SK-N-SH (cell line): ENCODE measurements at regions not wholly inside any gene's neighbourhood (a gene's known extent, or its start where the extent isn't known, plus 50 kb on each side); places are given as distances from the start of the nearest gene placed in this dataset.

Source experiments
- CTCF ChIA-PET: fragments of 300-600, 350-600 bp; formaldehyde crosslinking; extraction: SDS; loops from one replicate; lab custom pipeline; 2021; lab: Yijun Ruan, JAX
- POLR2A ChIA-PET: fragments of 350-600 bp; sonication (Branson Sonifier 250); formaldehyde crosslinking; extraction: SDS; loops from one replicate; lab custom pipeline; 2020; ENCODE audit warnings: antibody characterized with exemption, inconsistent platforms; lab: Yijun Ruan, JAX
- DNase-seq: peaks from one replicate; pipeline ENCODE4 v3.0.0; 2012
- H2AFZ ChIP-seq: fragments of 200-600 bp; sonication (generic); 2 replicates; pipeline ENCODE4 v1.8.1; 2016; ENCODE audit warnings: antibody characterized with exemption, mild to moderate bottlenecking, low read depth
- H3F3A ChIP-seq: fragments of 200-600 bp; sonication (generic); replicated peaks from 2 replicates; pipeline ENCODE3; 2016; ENCODE audit warnings: antibody characterized with exemption, mild to moderate bottlenecking; ENCODE audit not compliant: insufficient read depth
- H3K27ac ChIP-seq, 2 experiments: fragments of 200-500 bp in 1 of 2; fragments of 200-600 bp in 1 of 2; sonication (Bioruptor generic) in 1 of 2; sonication (generic), shearing (Covaris generic) in 1 of 2; 2 replicates each; pipeline versions ENCODE4 v1.5.1 to v1.6.1; 2014 to 2016; ENCODE audit warnings: low read depth in 2 of 2, inconsistent platforms in 1 of 2, low read length in 1 of 2, mild to moderate bottlenecking in 1 of 2, mixed read lengths in 1 of 2
- H3K27me3 ChIP-seq: fragments of 200-600 bp; sonication (generic), shearing (Covaris generic); 2 replicates; pipeline ENCODE4 v1.6.1; 2016; ENCODE audit warnings: mixed run types; ENCODE audit not compliant: insufficient read depth
- H3K36me3 ChIP-seq, 2 experiments: fragments of 200-500 bp in 1 of 2; fragments of 200-600 bp in 1 of 2; sonication (Bioruptor generic) in 1 of 2; sonication (generic) in 1 of 2; replicated peaks in 1 of 2; 2 replicates each; pipeline versions ENCODE3 to v1.5.1; 2014 to 2016; ENCODE audit warnings: low read length in 1 of 2, mild to moderate bottlenecking in 1 of 2; ENCODE audit not compliant: insufficient read depth in 2 of 2, control insufficient read depth in 1 of 2
- H3K4me1 ChIP-seq, 2 experiments: fragments of 200-500 bp in 1 of 2; fragments of 200-600 bp in 1 of 2; sonication (Bioruptor generic) in 1 of 2; sonication (generic), shearing (Covaris generic) in 1 of 2; 2 replicates each; pipeline versions ENCODE4 v1.5.1 to v1.6.1; 2014 to 2016; ENCODE audit warnings: low read depth in 1 of 2, low read length in 1 of 2, mixed run types in 1 of 2; ENCODE audit not compliant: insufficient read depth in 2 of 2, control insufficient read depth in 1 of 2
- H3K4me2 ChIP-seq: fragments of 200-600 bp; sonication (generic), shearing (Covaris generic); 2 replicates; pipeline ENCODE4 v1.6.1; 2017; ENCODE audit warnings: mixed run types
- H3K4me3 ChIP-seq, 2 experiments: fragments of 200-500 bp in 1 of 2; fragments of 200-600 bp in 1 of 2; sonication (Bioruptor generic) in 1 of 2; sonication (generic), shearing (Covaris generic) in 1 of 2; 2 replicates each; pipeline versions ENCODE4 v1.5.1 to v1.8.1; 2014 to 2016; ENCODE audit warnings: low read depth in 2 of 2, inconsistent platforms in 1 of 2, low read length in 1 of 2, mild to moderate bottlenecking in 1 of 2, mixed read lengths in 1 of 2, moderate library complexity in 1 of 2
- H3K79me2 ChIP-seq: fragments of 200-600 bp; sonication (generic); 2 replicates; pipeline ENCODE4 v1.8.1; 2017; ENCODE audit warnings: mild to moderate bottlenecking; ENCODE audit not compliant: insufficient read depth
- H3K9ac ChIP-seq: fragments of 200-600 bp; sonication (generic); 2 replicates; pipeline ENCODE4 v1.6.1; 2017; ENCODE audit warnings: mixed run types
- H3K9me2 ChIP-seq: fragments of 200-600 bp; sonication (generic); 2 replicates; pipeline ENCODE4 v1.6.1; 2017; ENCODE audit warnings: mixed run types
- H3K9me3 ChIP-seq: fragments of 200-600 bp; sonication (generic); 2 replicates; pipeline ENCODE4 v1.6.1; 2017; ENCODE audit warnings: mixed run types, mild to moderate bottlenecking, moderate library complexity
- H4K20me1 ChIP-seq: fragments of 200-600 bp; sonication (generic); 2 replicates; pipeline ENCODE4 v1.6.1; 2017; ENCODE audit warnings: mild to moderate bottlenecking, mixed run types; ENCODE audit not compliant: insufficient read depth
- EP300 ChIP-seq, 2 experiments: IDR thresholded peaks; 2 replicates each; pipeline versions ENCODE4 v1.4.0 to v1.6.1; 2012; ENCODE audit warnings: borderline replicate concordance in 1 of 2, low read depth in 1 of 2, low read length in 1 of 2
- FOXJ3 ChIP-seq: sonication (generic); formaldehyde crosslinking; IDR thresholded peaks from 2 replicates; pipeline ENCODE4 v1.5.1; 2020; ENCODE audit warnings: mild to moderate bottlenecking, missing genetic modification reagents
- FOXM1 ChIP-seq: IDR thresholded peaks from 2 replicates; pipeline ENCODE4 v1.4.0; 2012; ENCODE audit warnings: low read depth, mild to moderate bottlenecking
- GABPA ChIP-seq: IDR thresholded peaks from 2 replicates; pipeline ENCODE4 v1.4.0; 2012; ENCODE audit warnings: low read depth, mild to moderate bottlenecking
- IRF3 ChIP-seq: fragments of 150-350 bp; IDR thresholded peaks from 2 replicates; pipeline ENCODE4 v1.6.1; 2016; ENCODE audit warnings: mild to moderate bottlenecking, low read depth, low read length
- JUND ChIP-seq: IDR thresholded peaks from 2 replicates; pipeline ENCODE4 v1.4.0; 2012
- MAX ChIP-seq: IDR thresholded peaks from 2 replicates; pipeline ENCODE4 v1.4.0; 2012; ENCODE audit warnings: low read depth
- MEF2A ChIP-seq: IDR thresholded peaks from 2 replicates; pipeline ENCODE4 v1.4.0; 2012; ENCODE audit warnings: low read depth, borderline replicate concordance
- MXI1 ChIP-seq: IDR thresholded peaks from 2 replicates; pipeline ENCODE4 v1.6.1; 2012; ENCODE audit warnings: mild to moderate bottlenecking, low read depth, low read length, improper control_type of control experiment
- NFIC ChIP-seq: IDR thresholded peaks from 2 replicates; pipeline ENCODE4 v1.4.0; 2012; ENCODE audit warnings: borderline replicate concordance
- PBX3 ChIP-seq: IDR thresholded peaks from 2 replicates; pipeline ENCODE4; 2012
- RAD21 ChIP-seq: IDR thresholded peaks from 2 replicates; pipeline ENCODE4 v1.6.1; 2012; ENCODE audit warnings: mild to moderate bottlenecking, low read length
- RCOR1 ChIP-seq: fragments of 150-350 bp; IDR thresholded peaks from 2 replicates; pipeline ENCODE4 v1.6.1; 2017; ENCODE audit warnings: antibody characterized with exemption, low read length
- REST ChIP-seq: IDR thresholded peaks from 2 replicates; pipeline ENCODE4 v1.6.1; 2012; ENCODE audit warnings: mild to moderate bottlenecking, low read depth, low read length, moderate library complexity
- RFX5 ChIP-seq: IDR thresholded peaks from 2 replicates; pipeline ENCODE4 v1.6.1; 2012; ENCODE audit warnings: mild to moderate bottlenecking, improper control_type of control experiment, low read length
- SIN3A ChIP-seq: IDR thresholded peaks from 2 replicates; pipeline ENCODE4 v1.6.1; 2012; ENCODE audit warnings: low read depth, mild to moderate bottlenecking, low read length, moderate library complexity, borderline replicate concordance
- TAF1 ChIP-seq: IDR thresholded peaks from 2 replicates; pipeline ENCODE4 v1.6.1; 2012; ENCODE audit warnings: low read depth, mild to moderate bottlenecking, low read length, moderate library complexity, borderline replicate concordance
- TCF12 ChIP-seq: IDR thresholded peaks from 2 replicates; pipeline ENCODE4 v1.4.0; 2012
- TEAD4 ChIP-seq: IDR thresholded peaks from 2 replicates; pipeline ENCODE4 v1.4.0; 2012; ENCODE audit warnings: mild to moderate bottlenecking, borderline replicate concordance; ENCODE audit not compliant: insufficient read depth
- WGBS: methylation state at CpG from one replicate; pipeline ENCODE4 v1.1.6; 2017; ENCODE audit warnings: low lambda C conversion rate; 5-methylcytosine and 5-hydroxymethylcytosine counted together

GRCh38 chr5:113917997-113918396 is 404.5 kb downstream of the YTHDC2 start (continued):
- no peak for TF ChIP-seq PBX3
- no peak for TF ChIP-seq TEAD4
- no peak for TF ChIP-seq MEF2A
- no peak for TF ChIP-seq TAF1

GRCh38 chr5:113922343-113922742 is 408.8 kb downstream of the YTHDC2 start:
- TF ChIP-seq MXI1 (no peak), TEAD4 (no peak), FOXJ3 (CRISPR knock-in tag) (no peak), EP300 (IDR thresholded peaks at IDR 0.05; ENCODE audit: borderline replicate concordance in 1 of 2, low read depth in 1 of 2, low read length in 1 of 2) (no peak), PBX3 (no peak), GABPA (no peak), RAD21 (no peak), FOXM1 (no peak), MAX (no peak), RFX5 (no peak), JUND (no peak), TAF1 (no peak), IRF3 (no peak), RCOR1 (no peak), TCF12 (no peak), REST (no peak), NFIC (no peak), SIN3A (no peak)
- Histone ChIP-seq H3K9ac (no peak overlapping the region), H3K79me2 (no peaks in the 10 kb centered on the region), H2AFZ (no peak overlapping the region), H3K9me3 (no peaks in the 10 kb centered on the region), H3K36me3 (no peaks in the 10 kb centered on the region), H3K4me2 (no peak overlapping the region), H4K20me1 (no peaks in the 10 kb centered on the region), H3K27me3 (no peaks in the 10 kb centered on the region), H3K4me1 (no peaks in the 10 kb centered on the region), H3K4me3 (no peak overlapping the region), H3K27ac (no peak overlapping the region), H3K9me2 (no peaks in the 10 kb centered on the region), H3F3A (no peaks in the 10 kb centered on the region)
- 2% methylated on average over 3 of the region's 3 CpGs for WGBS
- POLR2A ChIA-PET: no interaction called here
- CTCF ChIA-PET: interaction anchor here (0.9 kb wide), 1 partner anchor 243 kb away, joined by 3 read pairs; no protein-coding TSS in a partner anchor
- no peak for DNase-seq
